GM12865 (cell line): ENCODE measurements at regions not wholly inside any gene's neighbourhood (a gene's known extent, or its start where the extent isn't known, plus 50 kb on each side); places are given as distances from the start of the nearest gene placed in this dataset.

Experiments
- DNase-seq: peaks from one replicate; pipeline ENCODE4 v3.0.0; 2010; ENCODE audit warnings: low read depth
- H3K4me3 ChIP-seq: 2 replicates; pipeline ENCODE4 v1.5.1; 2011; ENCODE audit warnings: mild to moderate bottlenecking, low read depth, low read length, control low read depth
- CTCF ChIP-seq: IDR thresholded peaks from 2 replicates; pipeline ENCODE4 v1.5.1; 2011; ENCODE audit warnings: low read length, control low read depth, low read depth, inconsistent platforms; ENCODE audit not compliant: insufficient read depth; ENCODE audit errors: missing control alignments

GRCh38 chr12:42766754-42767153 lies 177.2 kb upstream of the PRICKLE1 start:
- no peak for TF ChIP-seq CTCF
- no peak for DNase-seq
- no peak overlapping the region for H3K4me3 ChIP-seq

GRCh38 chr12:42766026-42766425 lies 176.5 kb upstream of the PRICKLE1 start:
- TF ChIP-seq CTCF: no peak
- H3K4me3 ChIP-seq: no peak overlapping the region
- no peak for DNase-seq

GRCh38 chr12:42763682-42764081 lies 174.1 kb upstream of the PRICKLE1 start:
- DNase-seq: no peak
- H3K4me3 ChIP-seq: no peak overlapping the region
- no peak for TF ChIP-seq CTCF

GRCh38 chr12:42762395-42762925 lies 172.9 kb upstream of the PRICKLE1 start:
- DNase-seq: no peak
- TF ChIP-seq CTCF: no peak
- no peak overlapping the region for H3K4me3 ChIP-seq

- TF ChIP-seq CTCF: no peak
- DNase-seq: no peak
- no peak overlapping the region for H3K4me3 ChIP-seq
Measured at GRCh38 chr12:42761601-42762350, 172.2 kb upstream of the PRICKLE1 start.

- DNase-seq: no peak
- TF ChIP-seq CTCF: no peak
- no peak overlapping the region for H3K4me3 ChIP-seq
Measured at GRCh38 chr12:42761086-42761485, 171.5 kb upstream of the PRICKLE1 start.

- no peak for TF ChIP-seq CTCF
- no peak overlapping the region for H3K4me3 ChIP-seq
- DNase-seq: no peak
Measured at GRCh38 chr12:42760550-42760949, 171.0 kb upstream of the PRICKLE1 start.
